GM12891 (cell line): ENCODE measurements at regions not wholly inside any gene's neighbourhood (a gene's known extent, or its start where the extent isn't known, plus 50 kb on each side); places are given as distances from the start of the nearest gene placed in this dataset.

Experiments
- DNase-seq: peaks from one replicate; pipeline ENCODE4 v3.0.0; 2011; ENCODE audit warnings: low spot score; ENCODE audit not compliant: insufficient read length
- FAIRE-seq: peaks from 2 replicates; lab custom pipeline; 2011; peaks lifted over from hg19 to GRCh38; lab: Jason Lieb, UNC
- PAX5 ChIP-seq: IDR thresholded peaks from 2 replicates; pipeline ENCODE4 v1.6.1; 2011; ENCODE audit warnings: low read length, moderate library complexity, mild to moderate bottlenecking; ENCODE audit not compliant: insufficient read depth, severe bottlenecking
- POLR2A ChIP-seq: IDR thresholded peaks from 2 replicates; pipeline ENCODE4 v1.6.1; 2011; ENCODE audit warnings: low read depth, low read length, control low read depth
- POLR2AphosphoS5 ChIP-seq: IDR thresholded peaks from 2 replicates; pipeline ENCODE4 v1.6.1; 2011; ENCODE audit warnings: low read depth, low read length, control low read depth
- POU2F2 ChIP-seq: IDR thresholded peaks from 2 replicates; pipeline ENCODE4 v1.6.1; 2011; ENCODE audit warnings: low read depth, mild to moderate bottlenecking, control low read depth, low read length, moderate library complexity
- SPI1 ChIP-seq: IDR thresholded peaks from 2 replicates; pipeline ENCODE4 v1.6.1; 2011; ENCODE audit warnings: low read depth, low read length, control low read depth
- TAF1 ChIP-seq: IDR thresholded peaks from 2 replicates; pipeline ENCODE4 v1.6.1; 2011; ENCODE audit warnings: low read depth, low read length, control low read depth

DNA sequence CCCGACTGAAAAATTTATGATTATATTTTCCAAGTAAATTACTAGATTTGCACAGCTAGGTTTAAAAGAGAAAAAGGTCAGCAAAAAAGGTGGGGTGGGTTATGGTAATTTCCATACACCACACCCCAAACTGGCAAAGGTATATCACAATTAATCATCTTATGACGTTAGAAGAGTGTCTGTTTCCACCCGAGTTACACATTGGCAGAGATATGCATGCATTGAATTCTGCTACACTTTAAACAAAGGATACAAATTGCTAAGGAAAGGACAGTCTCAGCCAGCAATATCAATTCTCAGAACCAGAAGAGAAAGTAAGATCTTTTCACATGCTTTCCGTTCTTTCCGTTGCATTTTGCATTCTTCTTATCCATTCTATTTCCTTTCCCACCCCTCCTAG, 843.3 kb downstream of the GATA3 start:
- TF ChIP-seq POU2F2, result no peak
- no peak for TF ChIP-seq TAF1
- no peak for TF ChIP-seq PAX5
- TF ChIP-seq POLR2AphosphoS5, result no peak
- TF ChIP-seq POLR2A, result no peak
- TF ChIP-seq SPI1, result no peak
- no peak for FAIRE-seq
- no peak for DNase-seq

DNA sequence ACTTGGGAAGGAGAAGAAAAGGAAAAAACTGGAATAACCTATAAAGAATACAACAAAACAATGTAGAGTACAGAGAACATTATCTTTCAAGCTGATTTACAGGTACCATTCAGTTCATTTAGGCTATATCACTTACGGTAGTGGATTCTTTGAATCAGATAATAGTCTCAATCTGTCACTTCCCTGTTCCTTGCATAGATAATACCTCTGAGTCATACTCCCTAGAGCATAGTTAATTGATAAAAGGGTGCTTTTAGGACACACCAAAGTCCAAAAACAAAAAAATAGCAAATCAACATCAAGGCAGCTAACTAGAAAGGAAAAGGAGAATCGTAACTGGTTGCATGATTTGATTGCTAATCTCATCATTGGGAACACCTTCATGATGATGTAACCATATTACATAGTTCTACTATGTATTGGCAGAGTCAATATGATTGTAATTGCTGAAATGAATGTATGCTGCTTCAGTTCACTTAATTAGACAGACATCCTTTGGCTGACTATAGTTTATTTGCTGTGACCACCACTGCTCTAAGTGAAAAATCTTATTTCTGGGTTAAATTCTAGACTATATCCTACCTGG, 844.4 kb downstream of the GATA3 start:
- FAIRE-seq (no peak), DNase-seq (no peak)
- no peak for TF ChIP-seq POLR2A
- TF ChIP-seq POLR2AphosphoS5, result no peak

DNA sequence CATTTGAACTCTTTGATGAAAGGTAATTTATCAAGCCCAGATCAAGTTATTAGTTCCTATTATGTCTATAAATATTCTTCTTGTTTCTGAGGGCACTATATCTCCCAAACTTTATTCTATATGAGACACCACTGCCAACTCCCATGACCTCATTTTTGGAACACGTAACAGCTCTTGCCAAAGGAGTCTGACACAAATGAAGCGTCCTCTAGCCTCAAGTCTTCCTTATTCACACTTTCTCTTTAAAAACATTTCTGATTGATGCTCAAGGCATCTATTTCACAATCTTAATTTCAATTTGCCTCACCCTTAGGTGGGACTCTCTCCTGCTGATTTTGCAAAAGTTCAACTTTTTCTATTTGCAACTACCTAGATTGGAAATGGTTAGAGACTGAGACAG, 848.4 kb downstream of the GATA3 start:
- no peak for TF ChIP-seq SPI1
- TF ChIP-seq PAX5, result no peak
- no peak for TF ChIP-seq TAF1
- no peak for TF ChIP-seq POU2F2
- no peak for TF ChIP-seq POLR2AphosphoS5
- no peak for TF ChIP-seq POLR2A
- DNase-seq (no peak), FAIRE-seq (no peak)

DNA sequence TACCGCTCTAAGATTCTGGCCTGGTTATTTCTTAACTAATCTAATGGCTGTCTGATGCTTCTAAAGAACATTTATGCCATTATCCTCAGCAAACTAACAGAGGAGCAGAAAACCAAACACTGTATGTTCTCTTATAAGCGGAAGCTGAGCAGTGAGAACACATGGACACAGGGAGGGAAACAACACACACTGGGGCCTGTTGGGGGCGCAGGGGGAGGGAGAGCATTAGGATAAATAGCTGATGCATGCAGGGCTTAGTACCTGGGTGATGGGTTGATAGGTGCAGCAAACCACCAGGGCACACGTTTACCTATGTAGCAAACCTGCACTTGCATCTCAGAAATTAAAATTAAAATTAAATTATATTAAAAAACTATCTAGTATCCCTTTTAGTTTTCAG, 853.5 kb downstream of the GATA3 start:
- no peak for DNase-seq
- FAIRE-seq, result no peak
- TF ChIP-seq PAX5 (no peak), SPI1 (no peak), POLR2A (no peak), POLR2AphosphoS5 (no peak), TAF1 (no peak), POU2F2 (no peak)

DNA sequence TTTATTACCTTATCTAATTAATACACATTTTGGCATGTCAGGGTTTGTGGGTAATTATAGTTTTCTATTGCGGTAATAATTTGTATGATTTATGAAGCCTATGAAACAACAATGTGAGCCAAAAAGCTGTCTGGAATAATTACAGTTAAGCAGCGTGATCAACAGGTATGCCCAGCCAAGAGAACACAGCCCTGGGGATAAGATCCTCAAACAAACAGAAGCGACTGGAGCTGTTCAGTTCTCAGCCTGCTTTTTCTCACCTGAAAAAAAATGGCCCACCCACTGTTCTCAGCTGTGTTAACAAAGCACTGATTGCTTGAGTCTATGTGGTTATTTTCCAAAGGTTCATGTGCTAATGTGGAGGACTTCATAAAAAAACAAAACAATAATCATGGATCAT, 855.8 kb downstream of the GATA3 start:
- DNase-seq (no peak), FAIRE-seq (no peak)
- TF ChIP-seq SPI1 (no peak), PAX5 (no peak), POLR2A (no peak), TAF1 (no peak), POU2F2 (no peak), POLR2AphosphoS5 (no peak)

DNA sequence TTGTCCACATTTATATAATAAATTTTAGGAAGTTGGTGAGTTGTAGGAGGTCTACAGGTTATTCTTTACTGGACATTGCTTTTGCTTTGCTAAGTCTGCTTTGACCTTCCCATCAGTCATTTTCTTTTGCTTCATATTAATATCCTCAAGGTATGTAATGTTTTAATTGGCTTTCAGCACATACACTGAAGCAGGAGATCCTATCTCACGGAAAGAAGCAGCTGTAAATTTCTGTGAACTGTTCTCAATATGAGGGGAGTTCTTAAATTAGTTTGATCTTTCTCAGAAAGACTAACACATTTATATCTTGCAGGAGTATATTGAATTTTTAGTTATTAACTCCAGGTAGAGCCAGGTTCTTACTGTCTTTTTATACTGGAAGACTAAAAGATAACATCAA, 856.5 kb downstream of the GATA3 start:
- TF ChIP-seq TAF1 (no peak), POU2F2 (no peak), POLR2A (no peak), PAX5 (no peak), SPI1 (no peak), POLR2AphosphoS5 (no peak)
- FAIRE-seq (no peak), DNase-seq (no peak)

DNA sequence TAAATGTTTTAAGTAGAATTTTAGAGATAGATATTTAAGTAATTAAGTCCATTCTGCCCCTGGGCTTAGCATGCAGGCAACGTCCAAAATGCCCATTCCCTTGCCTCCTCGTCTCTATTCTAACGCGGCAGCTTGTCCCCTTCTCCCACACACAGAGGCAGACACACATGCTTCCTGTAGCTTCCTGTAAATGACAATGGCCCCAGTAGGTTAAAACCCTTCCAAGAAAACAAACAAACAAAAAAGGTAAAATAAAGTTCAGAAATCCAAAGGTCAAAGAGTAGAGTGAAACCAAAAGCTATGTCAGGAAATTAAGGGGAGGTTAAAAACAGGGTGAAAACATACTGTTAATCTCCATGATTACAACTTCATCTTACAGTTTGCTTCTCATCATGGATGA, 857.6 kb downstream of the GATA3 start:
- no peak for DNase-seq
- TF ChIP-seq PAX5 (no peak), POLR2A (no peak)
- FAIRE-seq, result no peak

DNA sequence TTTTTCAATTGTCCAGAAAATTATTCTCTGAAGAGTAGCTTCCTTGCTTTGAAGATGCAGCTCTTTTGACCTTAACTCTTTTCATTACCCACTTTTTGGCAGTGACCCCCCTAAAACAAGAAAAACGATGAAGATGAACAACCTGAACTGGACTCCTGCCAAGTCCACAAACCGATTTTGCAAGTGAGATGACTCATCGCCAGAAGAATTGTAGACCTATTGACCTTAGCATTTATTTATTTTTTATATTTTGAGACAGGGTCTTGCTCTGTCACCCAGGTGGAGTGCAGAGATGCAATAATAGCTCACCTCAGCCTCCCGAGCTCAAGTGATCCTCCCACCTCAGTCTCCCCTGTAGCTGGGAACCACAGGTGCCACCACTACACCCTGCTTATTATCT, 859.2 kb downstream of the GATA3 start:
- FAIRE-seq, result no peak
- TF ChIP-seq SPI1 (no peak), POU2F2 (no peak), PAX5 (no peak), TAF1 (no peak), POLR2A (no peak), POLR2AphosphoS5 (no peak)

DNA sequence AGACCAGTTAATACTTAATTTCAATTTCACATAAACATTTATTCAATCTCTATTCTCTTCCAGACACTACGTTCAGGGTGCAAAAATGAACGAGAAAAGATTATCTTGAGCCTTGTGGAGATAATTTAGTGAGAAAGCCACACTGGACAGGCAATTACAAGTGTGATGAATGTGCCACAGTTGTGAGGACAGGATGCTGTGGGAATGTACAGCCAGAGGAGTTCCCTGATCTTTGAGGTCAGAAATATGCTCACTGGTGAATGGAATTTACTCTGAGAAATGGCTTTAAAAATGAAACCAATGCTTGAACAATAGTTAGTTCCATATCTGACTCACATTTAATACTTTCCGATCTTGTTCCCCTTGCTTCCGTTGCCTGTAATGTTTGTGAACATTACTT, 864.8 kb downstream of the GATA3 start:
- no peak for DNase-seq
- TF ChIP-seq POU2F2 (no peak), PAX5 (no peak), POLR2A (no peak), SPI1 (no peak), POLR2AphosphoS5 (no peak), TAF1 (no peak)

More for the DNA sequence above, 859.2 kb downstream of the GATA3 start:
- DNase-seq, result no peak

DNA sequence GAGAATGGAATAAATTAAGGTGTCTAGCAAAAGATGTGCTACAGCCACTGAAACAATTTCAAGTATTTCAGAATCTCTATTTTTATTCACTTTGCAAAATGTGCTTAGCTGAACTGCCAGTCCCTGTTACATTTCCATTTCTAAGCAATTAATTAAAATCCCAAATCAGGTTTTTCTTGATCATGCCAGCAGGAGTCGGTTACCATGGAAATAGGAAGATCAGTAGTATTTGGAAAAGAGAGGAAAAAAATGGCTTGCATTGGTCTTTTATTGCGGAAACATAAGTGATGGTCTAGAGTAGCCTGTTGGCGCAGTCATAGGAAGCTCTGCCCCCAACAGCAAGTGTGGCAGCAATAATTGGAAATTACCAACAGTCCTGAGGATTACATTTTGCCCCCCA, 867.1 kb downstream of the GATA3 start:
- no peak for TF ChIP-seq PAX5
- no peak for FAIRE-seq
- DNase-seq, result no peak

More for the DNA sequence above, 864.8 kb downstream of the GATA3 start:
- FAIRE-seq, result no peak

DNA sequence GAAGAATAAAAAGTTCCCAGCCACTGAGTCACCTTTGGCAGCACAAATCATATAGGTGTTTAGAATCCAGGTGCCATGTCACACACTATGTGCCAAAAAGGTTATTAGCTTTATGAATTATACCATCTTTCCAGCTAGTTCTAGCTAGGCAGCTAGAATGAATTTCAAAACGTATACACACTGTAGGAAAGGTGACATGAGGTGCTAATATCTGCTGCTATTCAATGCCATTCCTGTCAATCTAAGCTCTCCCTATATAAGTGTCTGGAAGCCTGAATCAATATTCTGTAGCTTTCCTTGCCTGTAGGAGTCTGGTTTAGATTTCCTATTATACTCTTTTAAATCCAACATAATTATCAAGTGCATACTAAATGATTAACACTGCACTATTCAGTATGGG, 868.6 kb downstream of the GATA3 start:
- FAIRE-seq (no peak), DNase-seq (no peak)
- TF ChIP-seq TAF1, result no peak
- no peak for TF ChIP-seq POU2F2
- TF ChIP-seq PAX5, result no peak
- no peak for TF ChIP-seq POLR2A
- TF ChIP-seq SPI1, result no peak
- no peak for TF ChIP-seq POLR2AphosphoS5
